ENCODE measurements at regions not wholly inside any gene's neighbourhood (a gene's known extent, or its start where the extent isn't known, plus 50 kb on each side); places are given as distances from the start of the nearest gene placed in this dataset.

GRCh38 chr4:86442881-86443280 lies 83.0 kb upstream of the MAPK10 start:
- no peak for TF ChIP-seq CTCF (IDR thresholded peaks at IDR 0.05)

- no peak for TF ChIP-seq CTCF (IDR thresholded peaks at IDR 0.05)
Observed at GRCh38 chr4:86443495-86443894, 83.6 kb upstream of the MAPK10 start.

GRCh38 chr4:86446996-86447395 lies 87.1 kb upstream of the MAPK10 start:
- TF ChIP-seq CTCF (IDR thresholded peaks at IDR 0.05) = no peak

- no peak for TF ChIP-seq CTCF (IDR thresholded peaks at IDR 0.05)
Observed at GRCh38 chr4:86448871-86449270, 89.0 kb upstream of the MAPK10 start.

- no peak for TF ChIP-seq CTCF (IDR thresholded peaks at IDR 0.05)
Observed at GRCh38 chr4:86449746-86450588, 90.1 kb upstream of the MAPK10 start.

GRCh38 chr4:86450861-86451260 lies 91.0 kb upstream of the MAPK10 start:
- TF ChIP-seq CTCF (IDR thresholded peaks at IDR 0.05) = no peak

GRCh38 chr4:86451560-86452330 lies 91.9 kb upstream of the MAPK10 start:
- no peak for TF ChIP-seq CTCF (IDR thresholded peaks at IDR 0.05)

All from LNCAP (cell line).